Endodermal cell (in vitro differentiated cells): ENCODE measurements at regions not wholly inside any gene's neighbourhood (a gene's known extent, or its start where the extent isn't known, plus 50 kb on each side); places are given as distances from the start of the nearest gene placed in this dataset.

ENCODE experiments used
- DNase-seq: peaks from one replicate; pipeline ENCODE4 v3.0.0-alpha.2; 2017
- H3K27ac ChIP-seq: 2 replicates; pipeline ENCODE4 v1.5.1; 2013; ENCODE audit warnings: mild to moderate bottlenecking, low read depth, low read length, moderate library complexity
- H3K27me3 ChIP-seq: 2 replicates; pipeline ENCODE4 v1.6.1; 2013; ENCODE audit warnings: mild to moderate bottlenecking, low read length, moderate library complexity; ENCODE audit not compliant: insufficient read depth, control insufficient read depth, poor library complexity, severe bottlenecking
- H3K36me3 ChIP-seq: 2 replicates; pipeline ENCODE4 v1.7.0; 2013; ENCODE audit warnings: mild to moderate bottlenecking, low read length, moderate library complexity; ENCODE audit not compliant: control insufficient read depth, insufficient read depth
- H3K4me1 ChIP-seq: one replicate; pipeline ENCODE4 v1.7.0; 2013; ENCODE audit warnings: low read length; ENCODE audit not compliant: control insufficient read depth, insufficient read depth
- H3K4me3 ChIP-seq: 2 replicates; pipeline ENCODE4 v1.5.1; 2013; ENCODE audit warnings: mild to moderate bottlenecking, low read length, moderate library complexity
- H3K9ac ChIP-seq: 2 replicates; pipeline ENCODE4 v1.6.1; 2013; ENCODE audit warnings: mild to moderate bottlenecking, low read length, moderate library complexity; ENCODE audit not compliant: poor library complexity, severe bottlenecking; ENCODE audit errors: extremely low read depth
- H3K9me3 ChIP-seq: 2 replicates; pipeline ENCODE4 v1.6.1; 2013; ENCODE audit warnings: mild to moderate bottlenecking, low read length, moderate library complexity; ENCODE audit not compliant: control insufficient read depth
- H3K27ac Mint-ChIP-seq: 2 replicates; pipeline ENCODE4 v1.8.0; 2020; ENCODE audit warnings: mixed read lengths
- H3K27me3 Mint-ChIP-seq: 2 replicates; pipeline ENCODE4 v1.8.0; 2021; ENCODE audit warnings: mild to moderate bottlenecking, mixed read lengths; ENCODE audit not compliant: insufficient read depth
- H3K36me3 Mint-ChIP-seq: 2 replicates; pipeline ENCODE4 v1.8.0; 2020; ENCODE audit warnings: low read depth, mixed read lengths
- H3K4me1 Mint-ChIP-seq: 2 replicates; pipeline ENCODE4 v1.8.0; 2020; ENCODE audit warnings: mixed read lengths
- H3K4me3 Mint-ChIP-seq: 2 replicates; pipeline ENCODE4 v1.8.0; 2020; ENCODE audit warnings: mild to moderate bottlenecking, moderate library complexity, mixed read lengths
- H3K9me3 Mint-ChIP-seq: 2 replicates; pipeline ENCODE4 v1.8.0; 2020; ENCODE audit warnings: mild to moderate bottlenecking, mixed read lengths
- CTCF ChIP-seq: fragments of 200-600 bp; sonication (generic); conservative IDR thresholded peaks from 2 replicates; pipeline ENCODE4 v1.5.0; 2021; ENCODE audit warnings: antibody characterized with exemption, mild to moderate bottlenecking
- WGBS, 2 experiments: methylation state at CpG; one replicate each; pipeline versions ENCODE4 v1.1.5 to v1.1.7; 2013; ENCODE audit warnings: missing lambda C conversion rate in 2 of 2, mixed read lengths in 1 of 2; ENCODE audit not compliant: insufficient coverage in 1 of 2, insufficient read length in 1 of 2; 5-methylcytosine and 5-hydroxymethylcytosine counted together

DNA sequence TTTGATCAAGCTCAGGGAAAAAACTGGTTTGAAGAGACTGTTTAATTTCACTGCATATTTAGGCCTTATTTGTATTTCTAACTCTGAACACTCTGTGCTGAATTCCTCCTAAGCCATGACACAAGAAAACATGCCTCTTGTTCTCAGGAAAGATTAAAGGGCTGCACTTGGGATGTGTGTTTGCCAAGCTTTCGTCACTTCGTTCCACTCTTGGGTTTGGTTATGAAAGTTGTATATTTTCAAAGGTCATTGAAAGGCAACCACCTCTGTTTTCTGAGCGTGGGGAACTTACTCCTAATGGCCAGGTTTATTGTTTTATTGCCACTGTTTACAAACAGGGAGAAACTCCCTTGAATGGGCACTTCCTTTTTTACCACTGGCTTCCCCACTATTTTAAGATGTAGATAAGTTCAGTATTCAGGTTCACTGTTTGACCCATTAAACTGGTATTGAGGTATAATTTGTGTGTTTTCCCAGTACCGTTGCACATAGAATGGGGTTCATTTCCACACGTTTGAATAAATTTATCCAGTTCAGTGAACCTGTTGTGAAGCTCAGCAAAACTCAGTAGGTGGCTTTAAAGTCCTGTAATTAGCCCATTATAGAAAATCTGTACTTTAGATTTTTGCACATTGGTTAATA lies 65.3 kb downstream of the NKX2-1 start:
- no peak for DNase-seq
- no peaks in the 10 kb centered on the region for H3K36me3 Mint-ChIP-seq
- no peak overlapping the region for H3K4me3 ChIP-seq
- H3K27ac Mint-ChIP-seq: no peak overlapping the region
- H3K27me3 Mint-ChIP-seq: peaks cover 13% of the 10 kb centered on the region
- no peak for TF ChIP-seq CTCF
- H3K27ac ChIP-seq: no peak overlapping the region
- H3K9ac ChIP-seq: no peak overlapping the region
- peaks cover 8% of the 10 kb centered on the region for H3K4me1 ChIP-seq
- WGBS, 2 experiments: 81 to 85% methylated on average over 2 to 5 of the region's 5 CpGs
- no peaks in the 10 kb centered on the region for H3K9me3 Mint-ChIP-seq
- no peak overlapping the region for H3K4me3 Mint-ChIP-seq
- H3K27me3 ChIP-seq: no peaks in the 10 kb centered on the region
- peaks cover 26% of the 10 kb centered on the region for H3K4me1 Mint-ChIP-seq
- H3K36me3 ChIP-seq: no peaks in the 10 kb centered on the region
- no peaks in the 10 kb centered on the region for H3K9me3 ChIP-seq

- TF ChIP-seq CTCF: no peak
- DNase-seq: no peak
- no peak overlapping the region for H3K4me3 ChIP-seq
- Mint-ChIP-seq H3K9me3 (no peaks in the 10 kb centered on the region), H3K27me3 (peaks cover 6% of the 10 kb centered on the region), H3K27ac (no peak overlapping the region), H3K4me3 (no peak overlapping the region), H3K36me3 (no peaks in the 10 kb centered on the region), H3K4me1 (peaks cover 22% of the 10 kb centered on the region)
- no peak overlapping the region for H3K27ac ChIP-seq
- H3K9me3 ChIP-seq: no peaks in the 10 kb centered on the region
- WGBS, 2 experiments: 78 to 85% methylated on average over 6 to 7 of the region's 7 CpGs
- H3K9ac ChIP-seq: no peak overlapping the region
- H3K4me1 ChIP-seq: peaks cover 8% of the 10 kb centered on the region
- no peaks in the 10 kb centered on the region for H3K27me3 ChIP-seq
- no peaks in the 10 kb centered on the region for H3K36me3 ChIP-seq
These were observed 67.2 kb downstream of the NKX2-1 start for GRCh38 chr14:36452860-36453259.

DNA sequence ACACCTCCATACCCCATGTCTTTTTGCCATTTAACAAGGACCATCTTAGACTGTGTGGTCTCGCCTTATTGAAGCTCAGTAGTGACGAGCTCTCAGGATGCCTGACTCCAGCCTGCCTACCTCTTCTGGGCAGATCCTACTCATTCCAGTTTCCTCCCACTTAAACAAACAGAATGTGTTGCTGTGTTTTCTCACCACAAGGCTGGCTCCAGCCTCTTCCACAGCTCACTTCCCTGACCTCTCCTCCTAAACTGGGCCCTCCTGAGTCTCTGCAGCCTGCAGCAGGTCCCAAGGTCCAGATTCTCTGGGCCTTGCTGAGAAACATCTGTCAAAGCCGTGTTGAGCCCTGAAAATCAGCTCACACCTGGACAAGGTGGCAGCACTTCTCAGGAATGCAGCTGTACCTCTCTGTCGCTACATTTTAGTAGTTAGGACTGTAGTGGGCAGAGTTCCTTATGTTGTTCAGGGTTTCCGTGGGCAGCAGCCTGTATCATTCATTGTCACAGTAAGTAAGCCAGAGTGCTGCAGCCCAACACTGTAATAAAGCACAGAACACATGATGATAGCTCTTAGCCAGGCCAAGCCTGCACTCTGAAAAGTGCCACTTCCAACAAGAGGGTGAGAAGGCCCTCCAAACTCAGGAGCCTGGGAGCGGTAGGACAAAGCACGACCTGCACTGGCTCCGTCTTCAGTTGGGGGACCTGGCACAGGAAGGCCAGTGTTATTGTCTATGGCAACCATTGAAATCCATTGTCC lies 68.5 kb downstream of the NKX2-1 start:
- H3K4me3 Mint-ChIP-seq: no peak overlapping the region
- H3K4me3 ChIP-seq: no peak overlapping the region
- no peak overlapping the region for H3K27ac ChIP-seq
- DNase-seq: no peak
- peaks cover 13% of the 10 kb centered on the region for H3K27me3 Mint-ChIP-seq
- H3K36me3 ChIP-seq: no peaks in the 10 kb centered on the region
- H3K36me3 Mint-ChIP-seq: no peaks in the 10 kb centered on the region
- no peak overlapping the region for H3K9ac ChIP-seq
- no peak for TF ChIP-seq CTCF
- peak overlapping the region; percentile 69 for H3K27ac Mint-ChIP-seq
- H3K4me1 ChIP-seq: peaks cover 8% of the 10 kb centered on the region
- H3K9me3 Mint-ChIP-seq: no peaks in the 10 kb centered on the region
- WGBS, 2 experiments: 81 to 88% methylated on average over 5 to 8 of the region's 8 CpGs
- H3K27me3 ChIP-seq: peaks cover 10% of the 10 kb centered on the region
- no peaks in the 10 kb centered on the region for H3K9me3 ChIP-seq
- H3K4me1 Mint-ChIP-seq: peaks cover 22% of the 10 kb centered on the region
